HuH-7.5 (cell line): ENCODE measurements at regions not wholly inside any gene's neighbourhood (a gene's known extent, or its start where the extent isn't known, plus 50 kb on each side); places are given as distances from the start of the nearest gene placed in this dataset.
"Not testable (repeated sequence)": the region's sequence is repeated elsewhere in the genome, so short reads cannot be mapped to it uniquely, and the experiment has no call there.

ENCODE experiments used
- DNase-seq: peaks from one replicate; pipeline ENCODE4 v3.0.0; 2011; ENCODE audit warnings: low spot score

GRCh38 chr13:76620036-76620435, 266.2 kb downstream of the KCTD12 start:
- no peak for DNase-seq

GRCh38 chr13:76619631-76620030, 266.6 kb downstream of the KCTD12 start:
- no peak for DNase-seq

- DNase-seq = no peak
Observed at GRCh38 chr13:76610819-76611415, 275.3 kb downstream of the KCTD12 start.

DNA sequence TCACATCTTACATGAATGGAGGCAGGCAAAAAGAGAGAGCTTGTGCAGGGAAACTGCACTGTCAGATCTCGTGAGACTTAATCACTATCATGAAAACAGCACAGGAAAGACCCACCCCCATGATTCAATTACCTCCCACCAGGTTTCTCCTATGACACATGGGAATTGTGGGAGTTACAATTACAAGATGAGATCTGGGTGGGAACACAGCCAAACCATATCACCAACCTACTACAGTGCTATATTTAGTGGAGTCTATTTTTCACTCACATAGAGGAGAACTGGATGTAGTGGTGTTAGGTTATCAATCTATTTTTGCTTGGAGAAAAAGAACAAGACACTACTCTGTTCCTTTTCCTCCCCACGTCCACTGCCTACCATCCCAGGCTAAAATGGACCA, 276.6 kb downstream of the KCTD12 start:
- DNase-seq = no peak

- no peak for DNase-seq
Observed at GRCh38 chr13:76607866-76608265, 278.3 kb downstream of the KCTD12 start.

- no peak for DNase-seq
Observed at GRCh38 chr13:76600081-76600480, 286.1 kb downstream of the KCTD12 start.

DNA sequence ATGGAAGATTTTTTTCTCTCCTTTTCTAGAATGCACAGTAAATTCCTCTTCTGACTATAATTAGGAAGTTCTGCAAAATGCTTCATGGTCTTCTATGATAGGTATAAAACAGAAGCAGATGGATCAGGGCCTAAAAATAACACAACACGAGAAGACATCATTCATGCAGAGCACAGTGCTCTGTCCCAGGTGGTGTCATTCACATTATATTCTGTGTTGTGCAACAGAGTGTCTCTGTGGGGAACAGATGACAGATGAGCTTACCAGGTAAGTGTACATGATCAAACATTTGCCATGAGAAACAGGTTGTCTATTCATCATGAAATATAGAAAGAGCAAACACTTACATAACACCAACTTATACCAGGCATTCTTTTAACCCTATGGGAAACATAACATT, 288.3 kb downstream of the KCTD12 start:
- no peak for DNase-seq

GRCh38 chr13:76596216-76596615, 290.0 kb downstream of the KCTD12 start:
- DNase-seq = no peak

- DNase-seq = no peak
Observed at GRCh38 chr13:76594435-76594834, 291.8 kb downstream of the KCTD12 start.

- no peak for DNase-seq
Observed at GRCh38 chr13:76586842-76587241, 299.4 kb downstream of the KCTD12 start.

DNA sequence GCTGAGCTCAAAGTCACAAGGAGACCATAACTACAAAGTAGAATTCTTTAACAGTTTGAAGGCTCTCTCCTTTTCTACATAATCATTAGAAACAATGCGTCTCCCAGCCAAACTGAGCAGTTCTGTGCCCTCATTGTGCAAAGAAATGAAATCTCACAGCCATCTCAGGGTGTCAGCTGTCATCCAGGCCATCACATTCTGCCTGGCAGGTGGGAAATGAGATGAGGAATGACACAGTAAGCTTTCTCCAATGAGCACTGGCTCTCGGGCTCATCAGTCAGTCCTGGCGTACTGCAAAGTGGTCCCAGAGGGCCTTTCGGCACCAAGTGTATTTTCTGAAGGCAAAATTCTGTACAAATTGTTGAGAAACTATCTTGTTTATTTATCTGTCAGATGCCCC, 306.5 kb downstream of the KCTD12 start:
- DNase-seq = no peak

GRCh38 chr13:76575634-76576033, 310.6 kb downstream of the KCTD12 start:
- DNase-seq = not testable (repeated sequence)

DNA sequence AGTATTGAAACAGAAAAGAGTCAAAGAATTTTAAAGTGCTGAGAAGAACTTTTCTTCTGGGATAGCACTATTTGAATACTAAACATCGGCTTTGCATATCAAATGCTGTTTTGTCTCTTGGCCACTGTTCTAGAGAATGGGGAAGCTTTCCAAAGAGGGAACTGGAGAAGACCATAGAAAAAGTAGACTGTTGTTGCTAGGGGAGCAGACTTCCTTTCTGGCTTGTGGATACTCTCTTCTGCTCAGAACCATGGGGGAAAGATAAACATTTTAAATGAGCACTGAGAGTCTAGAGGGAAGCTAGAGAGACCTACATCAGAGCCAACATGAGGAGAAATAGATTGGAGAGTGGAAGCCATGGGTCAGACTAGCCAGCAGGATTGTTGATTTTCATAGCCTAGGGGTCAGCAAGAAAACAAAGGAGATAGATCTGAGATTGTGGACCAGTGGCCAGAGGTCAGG, 315.7 kb downstream of the KCTD12 start:
- DNase-seq = no peak

DNA sequence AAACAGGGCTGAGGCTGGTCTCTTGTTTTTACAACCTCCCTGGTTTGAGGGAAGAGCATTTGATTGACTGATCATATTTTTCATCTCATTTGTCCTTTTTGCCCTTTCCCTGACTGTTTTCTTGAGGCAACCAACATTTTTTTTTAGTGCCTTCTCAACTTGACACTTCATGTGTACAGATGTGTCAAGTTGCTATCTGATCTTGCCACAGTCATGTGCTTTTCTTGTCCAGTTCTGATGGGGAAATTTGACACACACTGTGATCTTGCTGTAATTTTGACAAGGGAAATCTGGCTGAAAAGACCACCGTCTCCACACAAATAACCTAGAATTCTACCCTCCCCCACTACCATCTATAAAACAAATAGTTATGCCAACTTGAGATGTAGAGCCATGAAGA, 329.6 kb downstream of the KCTD12 start:
- DNase-seq = no peak

DNA sequence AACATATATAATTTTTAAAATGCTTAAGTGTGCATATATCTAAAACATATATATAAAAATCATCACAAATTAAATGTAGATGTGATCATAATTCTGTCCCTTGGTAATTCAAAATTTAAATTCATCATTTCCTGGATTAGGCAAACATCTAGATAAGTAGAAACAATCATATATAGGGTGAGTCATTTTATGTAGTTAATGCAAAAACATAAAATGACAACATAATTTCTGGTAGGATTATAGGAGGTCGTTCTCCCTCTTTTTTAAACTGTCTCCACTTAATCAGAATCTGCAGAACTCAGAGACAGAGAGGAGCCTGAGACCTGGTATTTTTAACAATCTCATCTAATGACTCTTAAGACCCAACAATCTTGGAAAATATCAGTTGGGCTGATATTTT, 333.4 kb downstream of the KCTD12 start:
- no peak for DNase-seq

DNA sequence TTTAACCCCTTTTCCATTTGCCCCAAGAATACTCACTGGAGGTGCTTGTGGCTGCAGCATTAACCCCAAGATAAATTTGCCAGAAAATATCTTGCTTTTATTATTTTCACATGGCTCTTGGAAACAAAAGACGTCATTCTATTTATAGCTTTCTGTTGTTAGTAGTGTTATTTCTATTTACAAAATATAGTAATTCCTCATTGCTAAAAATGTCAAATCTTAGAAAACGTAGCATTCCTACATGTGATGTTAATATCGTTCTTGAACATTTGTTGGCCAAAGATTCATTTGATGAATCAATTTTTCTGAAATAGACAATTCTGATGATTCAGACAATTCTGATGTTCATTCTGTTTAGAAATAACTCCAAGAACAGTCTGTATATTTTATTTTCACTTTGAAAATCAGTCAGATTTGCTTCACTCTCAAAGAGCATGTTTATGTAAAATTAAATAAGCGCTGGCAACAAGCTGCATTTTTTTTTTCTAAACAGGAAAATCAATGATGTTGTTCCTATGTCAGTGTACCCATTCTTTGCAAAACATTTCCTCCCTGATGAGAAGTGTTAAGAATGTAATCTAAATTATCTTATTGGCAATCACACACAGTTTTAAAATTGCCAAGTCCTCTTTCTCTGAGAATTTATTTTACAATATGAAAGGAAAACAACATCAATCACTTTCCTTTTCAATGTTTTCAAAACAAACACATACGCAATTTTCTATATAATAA, 334.0 kb downstream of the KCTD12 start:
- no peak for DNase-seq

DNA sequence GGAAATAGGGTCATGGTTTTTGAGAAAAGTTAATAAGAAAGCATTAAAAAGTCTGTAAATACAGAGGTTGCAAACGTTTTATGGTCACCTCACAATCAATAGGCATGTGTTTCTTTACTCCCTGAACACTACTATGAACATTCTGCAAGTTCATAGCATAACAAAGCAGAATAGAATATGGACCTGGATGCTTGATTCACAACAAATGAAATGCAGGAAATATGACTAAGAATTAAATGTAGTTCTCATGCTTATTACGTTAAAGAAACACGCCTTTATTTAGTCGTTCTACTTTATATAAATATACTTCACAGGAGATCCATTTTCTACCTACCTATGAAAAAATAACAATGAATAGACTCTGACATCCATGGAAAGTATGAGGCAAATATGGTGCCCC, 344.0 kb downstream of the KCTD12 start:
- no peak for DNase-seq

DNA sequence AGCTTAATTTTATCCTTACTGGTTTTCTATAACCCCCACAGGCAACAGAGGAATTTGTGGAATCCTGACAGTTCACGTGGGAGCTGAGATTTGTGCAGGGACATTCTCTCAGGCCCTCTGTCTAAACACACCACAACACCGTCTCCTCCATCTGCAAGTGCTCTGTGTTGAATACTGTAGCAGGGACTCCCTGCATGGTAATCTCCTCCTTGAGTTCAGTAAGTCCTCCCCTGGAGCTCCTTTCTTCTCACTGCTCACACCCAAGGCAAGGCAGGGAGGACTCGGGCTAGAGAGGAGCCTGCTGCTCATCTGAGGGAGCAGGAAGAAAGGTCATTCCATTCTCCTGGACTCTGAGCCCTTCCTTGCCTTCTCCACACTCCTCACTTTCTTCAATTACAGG, 348.2 kb downstream of the KCTD12 start:
- no peak for DNase-seq

- no peak for DNase-seq
Observed at GRCh38 chr13:76533251-76533650, 353.0 kb downstream of the KCTD12 start.

- no peak for DNase-seq
Observed at GRCh38 chr13:76527041-76527440, 359.2 kb downstream of the KCTD12 start.

- no peak for DNase-seq
Observed at GRCh38 chr13:76523740-76524340, 362.4 kb downstream of the KCTD12 start.

DNA sequence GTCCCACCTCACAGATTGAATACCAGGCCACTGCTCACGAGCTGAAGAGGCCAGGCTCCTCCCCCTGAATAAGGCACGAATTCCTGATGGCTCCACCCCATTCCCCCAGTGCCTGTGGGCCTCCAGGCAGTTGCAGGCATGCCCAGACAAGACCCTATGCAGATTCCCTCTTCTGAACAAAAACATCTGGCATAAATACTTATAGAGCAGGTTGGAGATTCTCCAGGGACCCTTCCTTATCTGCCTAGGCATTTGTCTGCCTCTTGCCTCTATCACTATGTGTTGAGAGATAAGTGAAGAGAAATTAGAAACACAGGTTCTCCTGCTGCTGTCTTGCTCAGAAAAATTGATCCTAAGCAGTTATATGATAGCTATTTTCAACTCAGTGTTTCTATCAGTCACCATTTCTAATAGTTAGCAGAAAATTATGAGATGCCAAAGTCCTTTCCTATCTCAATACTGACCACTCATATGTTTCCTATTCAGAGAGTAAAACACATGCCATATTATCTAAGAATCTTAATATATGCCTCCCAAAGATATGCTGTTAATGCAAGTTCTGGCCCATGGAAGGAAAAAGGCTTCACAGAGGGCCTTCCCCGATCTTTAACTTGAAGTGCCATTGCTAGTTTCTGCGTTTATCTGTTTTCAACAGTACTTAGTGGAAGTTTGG, 364.0 kb downstream of the KCTD12 start:
- no peak for DNase-seq

DNA sequence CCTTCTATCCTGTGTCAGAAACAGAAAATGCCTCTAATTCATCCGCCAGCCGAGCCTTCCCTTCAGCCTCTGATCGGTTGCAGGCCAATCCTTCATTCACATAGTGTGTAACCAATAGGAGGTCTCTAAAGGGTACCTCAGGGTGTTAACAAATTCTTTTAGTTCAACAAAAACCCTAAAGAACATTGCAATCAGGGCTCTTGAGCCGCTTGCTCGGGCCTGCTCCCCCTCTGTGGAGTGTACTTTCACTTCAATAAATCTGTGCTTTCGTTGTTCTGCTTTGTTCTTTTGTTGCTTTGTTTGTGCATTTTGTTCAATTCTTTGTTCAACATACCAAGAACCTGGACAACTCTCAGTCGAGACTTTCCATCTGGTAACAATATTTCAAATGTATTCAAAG, 366.5 kb downstream of the KCTD12 start:
- no peak for DNase-seq
